ENCODE measurements at regions not wholly inside any gene's neighbourhood (a gene's known extent, or its start where the extent isn't known, plus 50 kb on each side); places are given as distances from the start of the nearest gene placed in this dataset.

GRCh38 chr7:45484094-45484493 is 90.1 kb upstream of the ADCY1 start:
- no peak for FAIRE-seq
- H3K36me3 ChIP-seq (ENCODE audit: control insufficient read depth in 2 of 3, insufficient read depth in 3 of 3, low read length in 3 of 3): no peaks in the 10 kb centered on the region
- TF ChIP-seq, protein P1, sequence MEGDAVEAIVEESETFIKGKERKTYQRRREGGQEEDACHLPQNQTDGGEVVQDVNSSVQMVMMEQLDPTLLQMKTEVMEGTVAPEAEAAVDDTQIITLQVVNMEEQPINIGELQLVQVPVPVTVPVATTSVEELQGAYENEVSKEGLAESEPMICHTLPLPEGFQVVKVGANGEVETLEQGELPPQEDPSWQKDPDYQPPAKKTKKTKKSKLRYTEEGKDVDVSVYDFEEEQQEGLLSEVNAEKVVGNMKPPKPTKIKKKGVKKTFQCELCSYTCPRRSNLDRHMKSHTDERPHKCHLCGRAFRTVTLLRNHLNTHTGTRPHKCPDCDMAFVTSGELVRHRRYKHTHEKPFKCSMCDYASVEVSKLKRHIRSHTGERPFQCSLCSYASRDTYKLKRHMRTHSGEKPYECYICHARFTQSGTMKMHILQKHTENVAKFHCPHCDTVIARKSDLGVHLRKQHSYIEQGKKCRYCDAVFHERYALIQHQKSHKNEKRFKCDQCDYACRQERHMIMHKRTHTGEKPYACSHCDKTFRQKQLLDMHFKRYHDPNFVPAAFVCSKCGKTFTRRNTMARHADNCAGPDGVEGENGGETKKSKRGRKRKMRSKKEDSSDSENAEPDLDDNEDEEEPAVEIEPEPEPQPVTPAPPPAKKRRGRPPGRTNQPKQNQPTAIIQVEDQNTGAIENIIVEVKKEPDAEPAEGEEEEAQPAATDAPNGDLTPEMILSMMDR (IDR thresholded peaks at IDR 0.05; ENCODE audit: borderline replicate concordance, extremely low read depth, insufficient read depth): no peak
- H3K27ac ChIP-seq (ENCODE audit: low read depth in 2 of 2, low read length in 2 of 2): no peak overlapping the region
- peaks cover 0 to 2% (median 0%) of the 10 kb centered on the region in 3 donors for H3K9me3 ChIP-seq (ENCODE audit: control insufficient read depth in 2 of 3, insufficient read depth in 1 of 3, low read length in 3 of 3)
- H3K4me1 ChIP-seq (ENCODE audit: control insufficient read depth in 2 of 3, insufficient read depth in 2 of 3, low read depth in 1 of 3, low read length in 3 of 3): no peaks in the 10 kb centered on the region
- H3K4me3 ChIP-seq (ENCODE audit: low read length in 3 of 3): no peak overlapping the region
- intact Hi-C loops (cut with DNase I): no loop called here
- H3K9ac ChIP-seq (ENCODE audit: low read length in 3 of 3): no peak overlapping the region
- H3K27me3 ChIP-seq (ENCODE audit: control insufficient read depth, insufficient read depth, low read length): no peaks in the 10 kb centered on the region
- peak in 1 of 5 donors; percentile 2 for DNase-seq

DNA sequence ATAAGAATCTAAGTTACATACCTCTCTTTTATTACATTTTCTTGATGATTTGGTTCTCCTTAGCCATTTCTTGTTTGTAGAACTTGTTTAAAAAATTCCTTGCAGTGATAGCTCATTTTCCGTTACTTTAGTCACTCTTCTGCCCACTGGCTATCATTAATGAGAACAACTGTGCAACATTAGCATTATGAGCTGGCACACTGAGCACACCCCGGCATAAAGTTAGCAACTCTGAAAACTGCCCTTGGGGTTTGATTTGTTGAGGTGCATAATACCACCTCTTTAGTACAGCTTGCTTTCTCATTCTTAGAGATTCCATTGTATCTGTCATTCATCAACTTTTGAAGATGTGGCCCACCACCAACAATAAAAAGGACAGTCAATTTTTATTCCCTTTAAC is 87.6 kb upstream of the ADCY1 start:
- peaks cover 0 to 2% (median 0%) of the 10 kb centered on the region in 3 donors for H3K9me3 ChIP-seq (ENCODE audit: control insufficient read depth in 2 of 3, insufficient read depth in 1 of 3, low read length in 3 of 3)
- no peak for FAIRE-seq
- H3K9ac ChIP-seq (ENCODE audit: low read length in 3 of 3): no peak overlapping the region
- H3K27ac ChIP-seq (ENCODE audit: low read depth in 2 of 2, low read length in 2 of 2): no peak overlapping the region
- H3K27me3 ChIP-seq (ENCODE audit: control insufficient read depth, insufficient read depth, low read length): no peaks in the 10 kb centered on the region
- H3K36me3 ChIP-seq (ENCODE audit: control insufficient read depth in 2 of 3, insufficient read depth in 3 of 3, low read length in 3 of 3): no peaks in the 10 kb centered on the region
- TF ChIP-seq, protein P1 (IDR thresholded peaks at IDR 0.05; ENCODE audit: borderline replicate concordance, extremely low read depth, insufficient read depth): no peak
- no peaks in the 10 kb centered on the region for H3K4me1 ChIP-seq (ENCODE audit: control insufficient read depth in 2 of 3, insufficient read depth in 2 of 3, low read depth in 1 of 3, low read length in 3 of 3)
- DNase-seq: no peak
- intact Hi-C loops (cut with DNase I): no loop called here
- H3K4me3 ChIP-seq (ENCODE audit: low read length in 3 of 3): no peak overlapping the region

DNA sequence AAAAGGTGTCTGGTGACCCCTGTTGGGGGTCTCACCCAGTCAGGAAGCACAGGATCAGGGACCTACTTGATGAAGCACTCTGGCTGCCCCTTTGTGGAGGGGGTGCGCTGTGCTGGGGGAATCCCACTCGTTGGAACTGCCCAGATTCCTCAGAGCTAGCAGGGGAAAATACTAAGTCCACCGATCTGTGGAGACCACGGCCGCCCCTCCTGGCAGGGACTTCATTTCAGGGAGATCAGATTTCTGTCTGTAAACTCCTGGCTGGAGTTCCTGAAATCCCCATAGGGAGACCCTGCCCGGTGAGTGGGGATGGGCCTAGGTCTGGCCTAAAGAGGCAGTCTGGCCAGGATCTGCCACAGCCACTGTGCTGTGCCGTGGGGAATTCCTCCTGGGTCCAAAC is 79.3 kb upstream of the ADCY1 start:
- no peak for FAIRE-seq
- no peaks in the 10 kb centered on the region for H3K9me3 ChIP-seq (ENCODE audit: control insufficient read depth in 2 of 3, insufficient read depth in 1 of 3, low read length in 3 of 3)
- H3K36me3 ChIP-seq (ENCODE audit: control insufficient read depth in 2 of 3, insufficient read depth in 3 of 3, low read length in 3 of 3): no peaks in the 10 kb centered on the region
- H3K4me3 ChIP-seq (ENCODE audit: low read length in 3 of 3): no peak overlapping the region
- peak in 4 of 5 donors; percentile 43 to 60 (median 48) for DNase-seq
- TF ChIP-seq, protein P1 (IDR thresholded peaks at IDR 0.05; ENCODE audit: borderline replicate concordance, extremely low read depth, insufficient read depth): no peak
- intact Hi-C loops (cut with DNase I): no loop called here
- no peaks in the 10 kb centered on the region for H3K4me1 ChIP-seq (ENCODE audit: control insufficient read depth in 2 of 3, insufficient read depth in 2 of 3, low read depth in 1 of 3, low read length in 3 of 3)
- H3K9ac ChIP-seq (ENCODE audit: low read length in 3 of 3): no peak overlapping the region
- H3K27me3 ChIP-seq (ENCODE audit: control insufficient read depth, insufficient read depth, low read length): no peaks in the 10 kb centered on the region
- H3K27ac ChIP-seq (ENCODE audit: low read depth in 2 of 2, low read length in 2 of 2): no peak overlapping the region

GRCh38 chr7:45495618-45496017 is 78.5 kb upstream of the ADCY1 start:
- FAIRE-seq: no peak
- TF ChIP-seq, protein P1 (IDR thresholded peaks at IDR 0.05; ENCODE audit: borderline replicate concordance, extremely low read depth, insufficient read depth): no peak

More at GRCh38 chr7:45495618-45496017, 78.5 kb upstream of the ADCY1 start:
- Histone ChIP-seq H3K27ac (ENCODE audit: low read depth in 2 of 2, low read length in 2 of 2) (no peak overlapping the region), H3K4me1 (ENCODE audit: control insufficient read depth in 2 of 3, insufficient read depth in 2 of 3, low read depth in 1 of 3, low read length in 3 of 3) (no peaks in the 10 kb centered on the region), H3K9ac (ENCODE audit: low read length in 3 of 3) (no peak overlapping the region), H3K36me3 (ENCODE audit: control insufficient read depth in 2 of 3, insufficient read depth in 3 of 3, low read length in 3 of 3) (no peaks in the 10 kb centered on the region), H3K4me3 (ENCODE audit: low read length in 3 of 3) (no peak overlapping the region), H3K27me3 (ENCODE audit: control insufficient read depth, insufficient read depth, low read length) (no peaks in the 10 kb centered on the region), H3K9me3 (ENCODE audit: control insufficient read depth in 2 of 3, insufficient read depth in 1 of 3, low read length in 3 of 3) (no peaks in the 10 kb centered on the region)
- no peak for DNase-seq
- intact Hi-C loops (cut with DNase I): no loop called here

Measured in kidney (tissue), 13 donors.